ENCODE measurements at regions not wholly inside any gene's neighbourhood (a gene's known extent, or its start where the extent isn't known, plus 50 kb on each side); places are given as distances from the start of the nearest gene placed in this dataset.
A peak's percentile ranks its signal among the peaks of the same experiment; 100 is the strongest.

DNA sequence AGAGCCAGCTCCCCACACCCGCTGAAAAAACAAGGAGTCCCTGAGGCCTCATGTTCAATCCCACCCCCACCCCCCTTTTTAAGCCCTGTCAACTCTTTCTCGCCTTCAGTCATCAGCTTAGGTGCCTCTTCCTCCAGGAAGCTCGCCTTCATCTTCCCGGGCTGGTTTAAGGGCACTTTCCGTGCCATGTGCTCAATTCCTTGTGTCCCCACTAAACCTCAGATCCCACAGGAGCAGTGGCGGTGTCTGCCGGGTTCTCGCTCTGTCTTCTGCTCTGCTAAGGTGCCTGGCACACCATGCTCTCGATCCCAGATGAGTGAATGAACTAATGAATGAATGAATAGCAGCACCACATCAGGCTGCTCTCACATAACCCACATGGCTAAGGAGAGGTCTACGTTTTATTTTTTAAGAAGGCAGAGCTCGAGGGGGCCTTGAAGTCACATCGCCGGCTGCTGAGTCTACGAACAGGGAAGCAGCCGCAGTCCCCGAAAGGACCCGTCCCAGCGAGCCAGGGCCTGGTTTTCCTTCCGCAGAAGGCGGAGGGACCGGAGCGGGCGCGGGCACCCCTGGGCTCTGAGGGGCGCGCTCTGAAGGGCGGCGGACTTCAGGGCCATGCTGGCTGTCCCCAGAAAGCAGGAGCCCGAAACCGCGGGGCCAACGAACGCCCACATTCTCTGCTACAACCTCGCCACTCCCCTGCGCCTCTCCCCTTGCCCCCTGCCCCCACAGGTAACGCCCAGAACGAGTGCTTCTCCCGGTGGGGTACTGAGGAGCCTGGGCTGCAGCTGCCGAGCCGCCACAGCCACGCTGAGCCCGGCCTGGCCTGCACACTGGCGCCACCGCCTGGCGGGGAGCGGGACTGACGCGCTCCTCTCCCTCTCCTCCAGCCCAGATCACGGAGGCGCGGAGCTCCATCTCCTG is 73.4 kb upstream of the KCNMA1 start:
- DNase-seq (ENCODE audit: low spot score) = peak; percentile 92

DNA sequence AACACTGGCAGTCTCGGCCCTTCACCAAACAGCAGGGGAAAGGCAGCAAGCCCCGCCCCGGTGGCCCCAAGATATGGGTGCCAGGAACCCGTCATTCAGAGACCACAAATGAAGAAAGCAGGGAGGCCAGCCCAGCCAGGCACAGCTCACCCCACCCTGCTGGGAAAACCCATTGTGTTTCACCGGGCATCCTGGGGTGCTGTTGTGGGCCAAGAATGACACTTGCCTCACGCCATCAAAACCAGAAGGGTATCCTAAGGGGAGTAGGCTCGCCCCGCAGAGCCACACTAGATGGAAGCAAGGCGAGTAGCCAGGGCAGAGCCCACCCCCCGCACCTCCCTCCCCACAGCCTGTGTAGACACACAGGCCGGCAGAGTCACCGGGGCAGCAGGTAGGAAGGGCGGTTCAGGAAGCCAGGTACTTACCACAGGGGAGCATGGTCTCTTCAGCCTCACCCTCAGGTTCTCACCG is 72.5 kb upstream of the KCNMA1 start:
- peak; percentile 65 for DNase-seq (ENCODE audit: low spot score)

DNA sequence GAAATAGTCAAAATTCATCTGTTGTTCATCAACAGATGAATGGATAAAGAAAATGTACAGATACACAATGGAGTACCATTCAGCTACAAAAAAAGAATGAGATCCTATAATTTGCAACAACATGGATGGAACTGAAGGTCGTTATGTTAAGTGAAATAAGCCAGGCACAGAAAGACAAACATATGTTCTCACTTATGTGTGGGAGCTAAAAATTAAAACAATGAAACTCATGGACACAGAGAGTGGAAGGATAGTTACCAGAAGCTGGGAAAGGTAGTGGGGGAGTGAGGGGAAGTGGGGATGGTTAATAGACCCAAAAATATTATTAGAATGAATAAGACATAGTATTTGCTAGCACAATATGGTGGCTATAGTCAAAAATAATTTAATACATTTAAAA is 70.0 kb upstream of the KCNMA1 start:
- no peak for DNase-seq (ENCODE audit: low spot score)

DNA sequence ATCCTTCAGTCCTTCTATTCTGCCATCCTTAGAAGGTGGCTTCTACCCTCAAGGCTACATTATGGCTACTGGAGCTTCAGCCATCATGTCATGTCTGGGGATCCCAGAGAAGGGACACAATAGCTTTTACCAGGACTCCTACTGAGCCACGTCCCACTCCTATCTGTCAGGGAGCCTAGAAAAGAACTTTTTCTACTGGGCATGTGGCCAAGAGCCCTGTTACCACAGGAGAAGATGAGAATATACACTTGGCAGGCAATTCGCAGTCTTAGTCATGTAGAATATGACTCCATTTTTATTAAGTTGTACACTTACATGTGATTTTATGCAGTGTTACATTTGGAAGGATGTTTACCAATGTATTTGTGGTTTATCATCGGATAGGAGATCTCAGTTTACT is 64.6 kb upstream of the KCNMA1 start:
- no peak for DNase-seq (ENCODE audit: low spot score)

DNA sequence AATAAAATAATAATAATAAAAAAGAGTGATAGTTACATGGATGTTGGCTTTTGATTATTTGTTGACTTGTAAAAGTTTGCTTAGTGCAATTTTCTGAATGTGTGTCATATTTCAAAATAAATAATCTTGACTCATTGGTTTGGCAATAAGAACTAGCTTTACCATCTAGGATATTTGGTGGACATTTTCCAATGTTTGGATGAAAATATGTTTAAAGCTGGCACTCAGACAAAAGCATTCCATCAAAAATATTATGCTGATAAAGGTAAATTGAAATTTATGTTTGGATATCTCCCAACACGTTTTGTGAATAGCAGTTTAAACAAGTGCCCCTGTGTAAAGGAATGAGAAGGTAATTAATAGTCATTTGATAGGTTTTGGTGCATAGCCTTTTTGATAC is 62.5 kb upstream of the KCNMA1 start:
- no peak for DNase-seq (ENCODE audit: low spot score)

DNA sequence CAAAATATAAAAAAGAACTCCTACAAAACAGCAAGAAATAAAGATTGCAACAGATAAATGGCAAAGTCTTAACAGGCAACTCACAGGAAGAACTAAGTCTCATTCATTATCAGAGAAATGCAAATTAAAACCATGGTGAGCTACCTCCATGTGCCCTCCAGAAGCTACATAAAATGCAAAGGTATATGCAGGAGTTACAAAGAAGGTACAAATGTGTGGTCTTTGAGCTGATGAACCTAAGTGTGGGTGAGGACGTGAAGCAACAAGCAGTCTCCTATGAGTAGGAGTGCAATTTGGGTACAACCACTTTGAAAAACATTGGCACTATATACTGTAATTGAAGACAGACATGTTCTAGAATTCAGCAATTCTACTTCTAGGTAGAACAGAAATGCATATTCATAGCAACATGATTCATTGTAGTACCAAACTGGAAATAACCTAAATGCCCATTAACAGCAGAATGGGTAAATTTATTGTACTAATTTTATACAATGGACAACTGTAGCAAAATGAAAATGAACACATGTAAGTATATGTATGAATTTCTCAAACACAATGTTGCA is 61.6 kb upstream of the KCNMA1 start:
- no peak for DNase-seq (ENCODE audit: low spot score)

DNA sequence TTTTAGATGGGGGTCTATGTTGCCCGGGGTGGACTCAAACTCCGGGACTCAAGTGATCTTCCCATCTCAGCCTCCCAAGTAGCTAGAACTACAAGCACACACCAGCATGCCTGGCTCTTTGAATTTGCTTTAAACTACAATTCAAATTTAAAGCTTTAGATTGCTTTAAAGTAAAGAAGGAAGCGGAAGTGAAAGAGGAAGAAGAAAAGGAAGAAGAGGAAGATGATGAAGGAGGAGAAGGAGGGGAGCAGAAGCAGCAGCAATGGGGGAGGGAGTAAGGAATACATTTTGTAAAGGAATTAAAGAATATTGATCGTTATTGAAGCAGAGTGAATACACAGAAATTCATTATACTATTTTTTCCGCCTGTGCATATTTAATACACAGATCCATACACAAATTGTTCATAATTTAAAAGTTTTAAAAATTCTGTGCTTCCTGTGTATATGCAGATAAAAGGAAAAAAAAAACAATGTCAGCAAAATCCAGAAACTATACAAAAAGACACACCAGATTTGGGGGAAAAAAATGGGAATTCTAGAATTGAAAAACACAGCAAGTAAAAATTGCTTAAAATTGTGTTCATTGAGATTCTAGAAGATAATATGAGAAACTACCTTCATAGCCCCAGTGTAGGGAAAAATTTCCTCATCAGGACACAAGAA is 60.8 kb upstream of the KCNMA1 start:
- DNase-seq (ENCODE audit: low spot score) = no peak

DNA sequence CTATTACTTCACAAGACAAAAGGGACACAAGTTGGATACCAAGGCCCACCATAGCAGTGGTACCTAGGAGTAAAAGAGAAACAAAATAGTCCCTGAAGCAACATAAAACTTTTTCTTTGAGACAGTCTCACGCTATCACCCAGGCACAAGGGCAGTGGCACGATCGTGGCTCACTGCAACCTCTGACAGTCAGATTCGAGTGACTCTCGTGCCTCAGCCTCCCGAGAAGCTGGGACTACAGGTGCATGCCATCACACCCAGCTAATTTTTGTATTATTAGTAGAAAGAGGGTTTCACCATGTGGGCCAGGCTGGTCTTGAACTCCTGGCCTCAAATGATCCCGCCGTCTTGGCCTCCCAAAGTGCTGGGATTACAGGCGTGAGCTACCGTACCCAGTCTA is 59.0 kb upstream of the KCNMA1 start:
- no peak for DNase-seq (ENCODE audit: low spot score)

DNA sequence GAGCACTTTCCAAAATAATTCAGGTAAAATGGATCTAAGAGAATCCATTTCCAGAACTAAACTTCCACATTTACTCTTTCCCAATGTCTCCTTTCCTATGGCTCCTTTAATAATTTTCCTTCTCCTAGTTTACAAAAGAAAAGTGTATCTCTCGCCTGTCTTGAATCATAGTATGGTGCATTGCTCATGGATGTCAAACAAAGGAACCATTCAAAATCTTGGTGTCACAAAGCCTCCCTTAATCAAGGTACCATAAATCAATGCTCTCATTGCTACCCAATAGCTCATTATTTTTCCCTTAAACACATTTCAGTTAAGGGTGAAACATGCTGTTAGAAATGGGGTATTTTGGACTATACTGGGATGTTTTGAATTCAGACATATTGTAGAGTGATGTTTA is 57.6 kb upstream of the KCNMA1 start:
- DNase-seq (ENCODE audit: low spot score) = no peak

DNA sequence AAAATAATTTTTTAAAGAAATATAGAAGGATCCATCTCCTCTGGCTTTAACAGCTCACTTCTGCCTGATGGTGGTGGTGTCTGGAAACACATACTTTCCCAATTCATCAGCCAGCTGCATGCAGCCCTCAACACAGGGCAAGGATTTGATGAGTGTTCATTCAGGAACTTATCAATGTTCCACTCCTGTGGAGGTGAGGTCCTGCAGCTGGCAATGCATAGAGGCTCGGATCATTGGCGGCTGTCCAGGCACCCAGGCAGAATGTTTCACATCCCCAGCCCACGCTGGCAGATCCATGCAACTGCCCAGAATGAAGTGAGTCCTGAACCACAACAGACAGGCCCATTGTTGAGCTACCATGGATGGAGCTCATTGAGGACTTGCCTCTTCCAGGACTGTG is 55.2 kb upstream of the KCNMA1 start:
- no peak for DNase-seq (ENCODE audit: low spot score)

DNA sequence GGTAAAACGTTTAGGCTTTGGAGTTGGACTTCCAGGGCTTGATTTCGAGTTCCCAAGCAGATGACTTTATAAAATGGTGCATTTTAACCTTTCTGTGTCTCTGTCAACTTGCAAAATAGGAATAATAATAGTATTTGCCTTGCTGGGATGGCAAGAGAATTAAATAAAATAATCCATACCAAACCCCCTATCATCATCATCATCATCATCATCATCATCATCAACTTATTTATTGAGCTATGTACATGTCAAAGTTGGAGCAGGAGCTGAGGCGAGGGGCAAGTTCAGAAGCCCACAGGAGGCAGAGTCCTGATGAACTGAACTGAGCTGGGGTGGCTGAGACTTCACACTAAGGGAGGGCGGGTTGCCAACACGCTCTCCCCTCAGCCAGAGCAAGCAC is 51.7 kb upstream of the KCNMA1 start:
- DNase-seq (ENCODE audit: low spot score) = no peak

DNA sequence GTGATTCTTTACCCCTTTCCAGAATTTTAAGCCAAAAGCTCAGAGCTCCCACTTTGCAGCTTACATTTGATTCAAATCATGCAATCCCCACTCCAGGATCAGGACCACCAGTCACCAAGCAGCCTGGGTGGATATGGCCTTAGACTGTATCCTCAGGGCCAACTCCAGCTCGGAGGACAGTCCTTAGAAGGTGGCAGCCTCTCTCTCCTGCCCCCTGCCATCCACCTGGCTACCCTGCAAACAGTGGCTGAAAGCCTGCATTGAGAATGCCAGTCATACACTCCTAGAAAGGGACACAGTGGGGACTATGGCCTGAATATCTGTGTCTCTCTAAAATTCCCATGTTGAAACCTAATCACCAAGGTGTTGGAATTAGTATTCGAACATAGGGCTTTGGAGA is 50.0 kb upstream of the KCNMA1 start:
- DNase-seq (ENCODE audit: low spot score) = peak; percentile 29
